ENCODE measurements at regions not wholly inside any gene's neighbourhood (a gene's known extent, or its start where the extent isn't known, plus 50 kb on each side); places are given as distances from the start of the nearest gene placed in this dataset.

DNA sequence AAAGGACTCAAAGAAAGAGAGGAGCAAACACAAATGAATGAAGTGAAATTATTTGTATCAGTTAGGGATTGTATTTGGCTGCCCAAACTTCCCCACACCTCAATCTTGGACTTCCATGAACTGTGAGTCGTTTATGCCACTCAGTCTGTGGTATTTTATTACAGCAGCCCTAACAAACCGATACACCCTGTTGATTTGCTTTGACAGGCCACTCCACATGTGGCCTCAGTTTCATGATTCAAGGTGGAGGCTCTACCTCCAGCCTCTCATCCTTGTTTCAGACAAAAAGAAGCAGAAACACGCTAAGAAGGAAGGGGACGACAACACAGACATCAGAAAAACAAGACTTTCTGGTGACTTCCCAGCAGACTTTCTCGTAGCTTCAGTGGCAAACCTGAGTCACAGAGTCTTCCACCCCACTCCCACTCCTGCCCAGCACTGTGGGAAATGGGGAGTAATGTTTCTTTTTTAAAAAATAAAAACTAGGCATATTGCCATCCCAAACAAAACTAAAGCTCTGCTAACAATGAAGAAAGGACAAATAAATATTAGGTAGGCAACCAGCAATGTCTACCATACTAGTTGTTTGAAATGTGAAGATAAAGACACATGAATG lies 52.2 kb upstream of the ABCA1 start:
- H3K9me3 ChIP-seq: no peaks in the 10 kb centered on the region
- H3K4me1 ChIP-seq: peaks cover 10 to 28% (median 22%) of the 10 kb centered on the region in 4 donors
- TF ChIP-seq EP300 (IDR thresholded peaks at IDR 0.05) (no peak), POLR2A (IDR thresholded peaks at IDR 0.05; ENCODE audit: low read depth) (no peak)
- TF ChIP-seq, protein P1, sequence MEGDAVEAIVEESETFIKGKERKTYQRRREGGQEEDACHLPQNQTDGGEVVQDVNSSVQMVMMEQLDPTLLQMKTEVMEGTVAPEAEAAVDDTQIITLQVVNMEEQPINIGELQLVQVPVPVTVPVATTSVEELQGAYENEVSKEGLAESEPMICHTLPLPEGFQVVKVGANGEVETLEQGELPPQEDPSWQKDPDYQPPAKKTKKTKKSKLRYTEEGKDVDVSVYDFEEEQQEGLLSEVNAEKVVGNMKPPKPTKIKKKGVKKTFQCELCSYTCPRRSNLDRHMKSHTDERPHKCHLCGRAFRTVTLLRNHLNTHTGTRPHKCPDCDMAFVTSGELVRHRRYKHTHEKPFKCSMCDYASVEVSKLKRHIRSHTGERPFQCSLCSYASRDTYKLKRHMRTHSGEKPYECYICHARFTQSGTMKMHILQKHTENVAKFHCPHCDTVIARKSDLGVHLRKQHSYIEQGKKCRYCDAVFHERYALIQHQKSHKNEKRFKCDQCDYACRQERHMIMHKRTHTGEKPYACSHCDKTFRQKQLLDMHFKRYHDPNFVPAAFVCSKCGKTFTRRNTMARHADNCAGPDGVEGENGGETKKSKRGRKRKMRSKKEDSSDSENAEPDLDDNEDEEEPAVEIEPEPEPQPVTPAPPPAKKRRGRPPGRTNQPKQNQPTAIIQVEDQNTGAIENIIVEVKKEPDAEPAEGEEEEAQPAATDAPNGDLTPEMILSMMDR (IDR thresholded peaks at IDR 0.05): no peak
- H3K27me3 ChIP-seq: no peaks in the 10 kb centered on the region
- no peak overlapping the region for H3K27ac ChIP-seq (replicated peaks in 1 of 4)
- 85% methylated on average over 5 of the region's 5 CpGs for WGBS
- H3K4me3 ChIP-seq: no peak overlapping the region
- intact Hi-C loops (cut with DNase I): no loop called here
- no peaks in the 10 kb centered on the region for H3K36me3 ChIP-seq
- no peak for DNase-seq (ENCODE audit: extremely low spot score)

DNA sequence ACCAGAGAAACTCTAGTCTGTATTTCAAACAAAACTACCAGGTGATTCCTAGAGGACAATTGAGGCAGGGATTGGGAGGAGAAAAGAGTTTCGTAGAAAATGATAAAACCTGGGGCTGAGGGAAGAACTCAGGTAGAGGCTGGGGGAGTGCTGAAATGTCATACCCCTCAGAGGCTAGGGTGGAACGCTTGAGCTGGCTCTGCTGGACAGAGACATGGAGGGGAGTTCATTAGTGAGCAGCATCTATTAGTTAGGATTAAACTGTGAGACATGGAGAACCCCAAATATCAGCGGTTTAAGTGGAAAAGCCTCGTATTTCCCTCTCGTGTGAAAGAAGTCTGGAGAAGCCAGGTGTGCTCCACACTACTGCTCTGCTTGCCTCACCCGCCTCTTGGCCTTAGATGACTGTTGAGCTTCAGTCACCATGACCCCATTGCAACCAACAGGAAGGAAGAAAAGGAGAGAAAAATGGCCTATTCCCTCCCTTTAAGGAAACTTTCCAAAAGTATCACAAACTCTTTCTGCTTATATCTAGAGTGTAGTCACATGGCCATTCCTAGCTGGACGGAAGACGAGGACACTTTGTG lies 53.7 kb upstream of the ABCA1 start:
- intact Hi-C loops (cut with DNase I): no loop called here
- DNase-seq (ENCODE audit: extremely low spot score): no peak
- TF ChIP-seq, protein P1 (IDR thresholded peaks at IDR 0.05): no peak
- TF ChIP-seq POLR2AphosphoS5 (IDR thresholded peaks at IDR 0.05): no peak
- TF ChIP-seq POLR2A (IDR thresholded peaks at IDR 0.05; ENCODE audit: low read depth): no peak
- no peak for TF ChIP-seq EP300 (IDR thresholded peaks at IDR 0.05)
- no peak overlapping the region for H3K27ac ChIP-seq (replicated peaks in 1 of 4)
- peaks cover 10 to 33% (median 22%) of the 10 kb centered on the region in 4 donors for H3K4me1 ChIP-seq
- no peak overlapping the region for H3K4me3 ChIP-seq
- H3K36me3 ChIP-seq: no peaks in the 10 kb centered on the region
- H3K27me3 ChIP-seq: no peaks in the 10 kb centered on the region
- WGBS: 93% methylated on average over 8 of the region's 8 CpGs
- no peaks in the 10 kb centered on the region for H3K9me3 ChIP-seq

GRCh38 chr9:104982543-104982942 lies 54.6 kb upstream of the ABCA1 start:
- H3K4me1 ChIP-seq: peaks cover 10 to 33% (median 22%) of the 10 kb centered on the region in 4 donors
- 85% methylated on average over 2 of the region's 3 CpGs for WGBS
- intact Hi-C loops (cut with DNase I): no loop called here
- TF ChIP-seq POLR2A (IDR thresholded peaks at IDR 0.05; ENCODE audit: low read depth) (no peak), POLR2AphosphoS5 (IDR thresholded peaks at IDR 0.05) (no peak), EP300 (IDR thresholded peaks at IDR 0.05) (no peak)
- H3K27ac ChIP-seq (replicated peaks in 1 of 4): peak overlapping the region in 1 of 4 donors; percentile 26
- H3K9me3 ChIP-seq: no peaks in the 10 kb centered on the region
- no peak for DNase-seq (ENCODE audit: extremely low spot score)
- H3K36me3 ChIP-seq: no peaks in the 10 kb centered on the region
- H3K27me3 ChIP-seq: no peaks in the 10 kb centered on the region
- no peak overlapping the region for H3K4me3 ChIP-seq

GRCh38 chr9:104983491-104983890 lies 55.5 kb upstream of the ABCA1 start:
- Histone ChIP-seq H3K27ac (replicated peaks in 1 of 4) (peak overlapping the region; percentile 22 to 29 (median 26)), H3K4me1 (peaks cover 10 to 33% (median 22%) of the 10 kb centered on the region in 4 donors), H3K9me3 (no peaks in the 10 kb centered on the region), H3K4me3 (no peak overlapping the region), H3K27me3 (no peaks in the 10 kb centered on the region), H3K36me3 (no peaks in the 10 kb centered on the region)
- 23% methylated on average over 3 of the region's 3 CpGs for WGBS
- TF ChIP-seq POLR2AphosphoS5 (IDR thresholded peaks at IDR 0.05): no peak
- TF ChIP-seq, protein P1 (IDR thresholded peaks at IDR 0.05): no peak
- no peak for TF ChIP-seq EP300 (IDR thresholded peaks at IDR 0.05)
- no peak for TF ChIP-seq POLR2A (IDR thresholded peaks at IDR 0.05; ENCODE audit: low read depth)
- DNase-seq (ENCODE audit: extremely low spot score): no peak
- intact Hi-C loops (cut with DNase I): no loop called here

DNA sequence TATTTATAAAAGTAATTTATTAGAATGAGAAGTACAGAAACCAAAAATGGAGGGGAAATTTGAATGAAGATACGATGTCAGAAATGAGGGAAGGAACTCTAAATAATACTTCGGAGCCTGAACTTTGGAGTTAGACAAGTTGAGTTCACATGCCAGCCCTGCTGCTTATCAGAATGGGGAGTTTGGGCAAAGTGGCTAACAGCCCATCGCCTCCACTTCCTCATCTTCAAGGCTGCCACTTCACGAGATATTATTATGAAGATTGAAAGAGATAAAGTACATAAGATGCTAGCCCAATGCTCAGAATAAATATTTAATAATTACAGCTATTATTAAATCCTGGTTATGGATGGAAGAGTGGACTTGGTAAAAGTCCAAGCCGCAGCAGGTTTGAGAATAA lies 56.2 kb upstream of the ABCA1 start:
- H3K9me3 ChIP-seq: no peaks in the 10 kb centered on the region
- intact Hi-C loops (cut with DNase I): no loop called here
- 54% methylated on average over 5 of the region's 5 CpGs for WGBS
- no peak overlapping the region for H3K4me3 ChIP-seq
- no peak for DNase-seq (ENCODE audit: extremely low spot score)
- TF ChIP-seq EP300 (IDR thresholded peaks at IDR 0.05) (no peak), POLR2A (IDR thresholded peaks at IDR 0.05; ENCODE audit: low read depth) (no peak)
- peak overlapping the region in 3 of 4 donors; percentile 7 to 27 (median 12) for H3K27ac ChIP-seq (replicated peaks in 1 of 4)
- no peaks in the 10 kb centered on the region for H3K36me3 ChIP-seq
- H3K4me1 ChIP-seq: peaks cover 10 to 33% (median 22%) of the 10 kb centered on the region in 4 donors
- no peaks in the 10 kb centered on the region for H3K27me3 ChIP-seq

Data from esophagus muscularis mucosa (tissue), 4 donors.